Panc1 (cell line): ENCODE measurements at regions not wholly inside any gene's neighbourhood (a gene's known extent, or its start where the extent isn't known, plus 50 kb on each side); places are given as distances from the start of the nearest gene placed in this dataset.
A peak's percentile ranks its signal among the peaks of the same experiment; 100 is the strongest.

Experiments used
- ATAC-seq: fragments of 200-7000 bp; cut with Tn5 transposase; 2 replicates; pipeline ENCODE4 v1.9.1; 2020; ENCODE audit warnings: mild to moderate bottlenecking, moderate library complexity
- BruUV-seq: library from RNA; stranded (reverse); fragments of 400-500 nt; replicated peaks from 2 replicates; lab custom pipeline; 2021; lab: Mats Ljungman, UMichigan
- CTCF ChIA-PET: fragments of 300-600 bp; sonication (Branson Sonifier 250); formaldehyde crosslinking; loops from one replicate; lab custom pipeline; 2022; ENCODE audit warnings: antibody characterized with exemption; lab: Charles Lee
- POLR2A ChIA-PET: fragments of 300-600 bp; sonication (Branson Sonifier 250); formaldehyde crosslinking; loops from one replicate; lab custom pipeline; 2022; ENCODE audit warnings: antibody characterized with exemption; lab: Charles Lee
- DNase-seq: peaks from one replicate; pipeline ENCODE4 v3.0.0-alpha.2; 2010; ENCODE audit warnings: low read depth, low spot score
- H3K27ac ChIP-seq: 2 replicates; pipeline ENCODE4 v1.5.1; 2011; ENCODE audit warnings: mild to moderate bottlenecking, low read length, inconsistent platforms
- H3K27me3 ChIP-seq: fragments of 200-500 bp; sonication (Bioruptor generic); 2 replicates; pipeline ENCODE4 v1.6.0; 2014; ENCODE audit warnings: low read length, inconsistent platforms; ENCODE audit not compliant: control insufficient read depth, insufficient read depth
- H3K36me3 ChIP-seq: fragments of 200-500 bp; sonication (Bioruptor generic); 2 replicates; pipeline ENCODE4 v1.5.1; 2014; ENCODE audit warnings: inconsistent platforms, mild to moderate bottlenecking, low read length, moderate library complexity; ENCODE audit not compliant: control insufficient read depth, insufficient read depth
- H3K4me1 ChIP-seq: 2 replicates; pipeline ENCODE4 v1.5.1; 2011; ENCODE audit warnings: inconsistent platforms, mild to moderate bottlenecking, low read length, moderate library complexity; ENCODE audit not compliant: control insufficient read depth, insufficient read depth
- H3K4me3 ChIP-seq, 2 experiments: 2 replicates each; pipeline ENCODE4 v1.5.1; 2011 to 2012; ENCODE audit warnings: low read depth in 2 of 2, low read length in 2 of 2, mild to moderate bottlenecking in 2 of 2, inconsistent platforms in 1 of 2, moderate library complexity in 1 of 2
- H3K9me3 ChIP-seq: fragments of 200-500 bp; sonication (Bioruptor generic); 2 replicates; pipeline ENCODE4 v1.5.1; 2014; ENCODE audit warnings: low read depth, mild to moderate bottlenecking, inconsistent platforms, low read length, moderate library complexity; ENCODE audit not compliant: control insufficient read depth, insufficient read depth
- CTCF ChIP-seq: fragments of 450-650 bp; IDR thresholded peaks from 2 replicates; pipeline ENCODE4 v1.5.1; 2017; ENCODE audit warnings: mild to moderate bottlenecking
- POLR2AphosphoS5 ChIP-seq: IDR thresholded peaks from 2 replicates; pipeline ENCODE4 v1.6.1; 2012; ENCODE audit warnings: mild to moderate bottlenecking, low read depth, low read length, moderate library complexity
- SIN3A ChIP-seq: IDR thresholded peaks from 2 replicates; pipeline ENCODE4 v1.6.1; 2012; ENCODE audit warnings: low read depth, mild to moderate bottlenecking, low read length, moderate library complexity, borderline replicate concordance; ENCODE audit not compliant: insufficient read depth
- TCF7L2 ChIP-seq: IDR thresholded peaks from 2 replicates; pipeline ENCODE4 v1.6.1; 2011; ENCODE audit warnings: mild to moderate bottlenecking, low read depth, low read length, inconsistent platforms
- in situ Hi-C: cut with HindIII; loops from 2 replicates; pipeline ENCODE4 v1.10.0; 2016; ENCODE audit warnings: low sequenced_read_pairs, low pct_unique_long_range_greater_than_20kb
- intact Hi-C: fragments of 100-400 bp; cut with micrococcal nuclease; formaldehyde crosslinking; loops from one replicate; pipeline ENCODE4 v1.10.0; 2022; ENCODE audit not compliant: unreplicated experiment
- TF ChIP-seq, protein P1 (sequence below), 2 experiments: IDR thresholded peaks; 2 replicates each; pipeline ENCODE4 v1.6.1; 2011 to 2012; ENCODE audit warnings: low read depth in 2 of 2, control low read depth in 1 of 2, low read length in 1 of 2, mild to moderate bottlenecking in 1 of 2, moderate library complexity in 1 of 2; ENCODE audit not compliant: insufficient read depth in 1 of 2

DNA sequence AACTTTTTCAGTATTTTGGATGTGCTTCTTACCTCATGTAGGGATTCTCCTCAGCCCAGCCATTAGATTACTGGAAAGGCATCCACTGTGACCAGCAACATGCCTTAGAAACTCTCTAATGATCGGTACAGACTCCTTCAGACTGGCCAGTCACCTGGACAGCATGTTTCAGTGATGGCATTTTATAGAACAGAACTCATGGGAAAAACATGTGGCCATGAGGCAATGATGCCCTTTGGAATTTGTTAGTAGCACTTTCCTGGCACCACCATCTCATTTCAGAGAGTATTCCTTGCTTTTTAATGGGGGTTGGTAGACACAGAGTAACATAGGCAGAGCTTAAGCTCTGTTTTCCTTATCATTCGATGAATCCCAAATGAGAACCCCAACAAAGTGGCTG is 72.1 kb upstream of the FAM98A start:
- DNase-seq, result no peak
- H3K27me3 ChIP-seq, result 0 out of 2 replicates have a peak, but pooled peaks cover 2% of the 10 kb centered on the region
- no TSS peak for BruUV-seq
- no peaks in the 10 kb centered on the region for H3K4me1 ChIP-seq
- H3K4me3 ChIP-seq, result no peak overlapping the region
- intact Hi-C loops (loop anchor here (10.0 kb wide), 2 partner anchors 394 to 1744 kb away; no protein-coding TSS in a partner anchor), in situ Hi-C loops (no loop called here)
- ChIA-PET CTCF (no interaction called here), POLR2A (no interaction called here)
- no peaks in the 10 kb centered on the region for H3K9me3 ChIP-seq
- H3K36me3 ChIP-seq, result no peaks in the 10 kb centered on the region
- ATAC-seq, result no peak
- TF ChIP-seq TCF7L2 (no peak), CTCF (no peak), SIN3A (no peak), POLR2AphosphoS5 (no peak)
- TF ChIP-seq, protein P1, sequence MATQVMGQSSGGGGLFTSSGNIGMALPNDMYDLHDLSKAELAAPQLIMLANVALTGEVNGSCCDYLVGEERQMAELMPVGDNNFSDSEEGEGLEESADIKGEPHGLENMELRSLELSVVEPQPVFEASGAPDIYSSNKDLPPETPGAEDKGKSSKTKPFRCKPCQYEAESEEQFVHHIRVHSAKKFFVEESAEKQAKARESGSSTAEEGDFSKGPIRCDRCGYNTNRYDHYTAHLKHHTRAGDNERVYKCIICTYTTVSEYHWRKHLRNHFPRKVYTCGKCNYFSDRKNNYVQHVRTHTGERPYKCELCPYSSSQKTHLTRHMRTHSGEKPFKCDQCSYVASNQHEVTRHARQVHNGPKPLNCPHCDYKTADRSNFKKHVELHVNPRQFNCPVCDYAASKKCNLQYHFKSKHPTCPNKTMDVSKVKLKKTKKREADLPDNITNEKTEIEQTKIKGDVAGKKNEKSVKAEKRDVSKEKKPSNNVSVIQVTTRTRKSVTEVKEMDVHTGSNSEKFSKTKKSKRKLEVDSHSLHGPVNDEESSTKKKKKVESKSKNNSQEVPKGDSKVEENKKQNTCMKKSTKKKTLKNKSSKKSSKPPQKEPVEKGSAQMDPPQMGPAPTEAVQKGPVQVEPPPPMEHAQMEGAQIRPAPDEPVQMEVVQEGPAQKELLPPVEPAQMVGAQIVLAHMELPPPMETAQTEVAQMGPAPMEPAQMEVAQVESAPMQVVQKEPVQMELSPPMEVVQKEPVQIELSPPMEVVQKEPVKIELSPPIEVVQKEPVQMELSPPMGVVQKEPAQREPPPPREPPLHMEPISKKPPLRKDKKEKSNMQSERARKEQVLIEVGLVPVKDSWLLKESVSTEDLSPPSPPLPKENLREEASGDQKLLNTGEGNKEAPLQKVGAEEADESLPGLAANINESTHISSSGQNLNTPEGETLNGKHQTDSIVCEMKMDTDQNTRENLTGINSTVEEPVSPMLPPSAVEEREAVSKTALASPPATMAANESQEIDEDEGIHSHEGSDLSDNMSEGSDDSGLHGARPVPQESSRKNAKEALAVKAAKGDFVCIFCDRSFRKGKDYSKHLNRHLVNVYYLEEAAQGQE (IDR thresholded peaks at IDR 0.05; ENCODE audit: insufficient read depth in 1 of 2, low read depth in 2 of 2, low read length in 1 of 2), result no peak
- H3K27ac ChIP-seq, result no peak overlapping the region

DNA sequence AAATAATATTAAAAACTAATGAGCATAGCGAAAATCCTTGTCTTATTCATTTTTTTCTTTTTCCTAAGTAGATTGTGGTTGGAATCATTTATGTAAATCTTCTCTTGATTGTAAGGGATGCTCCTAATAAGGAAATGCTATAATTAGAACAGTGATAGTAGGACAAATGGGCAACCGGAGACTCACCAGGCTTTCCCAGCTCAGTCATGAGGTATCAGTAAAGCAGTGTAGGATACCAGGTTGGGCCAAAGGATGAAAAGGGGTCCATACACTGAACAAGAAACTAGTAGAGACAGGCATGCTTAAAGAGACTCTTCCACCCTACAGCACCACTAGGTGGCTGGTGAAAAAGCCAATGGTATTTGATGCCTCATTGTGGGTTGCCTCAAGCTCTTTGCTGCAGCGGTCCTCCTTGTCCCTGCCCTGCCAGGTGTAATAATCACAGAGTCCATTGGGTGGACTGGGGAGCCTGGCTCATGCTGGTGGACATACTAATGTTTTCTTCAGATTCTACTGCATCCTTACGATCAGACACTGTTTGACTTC is 71.4 kb upstream of the FAM98A start:
- Histone ChIP-seq H3K27ac (no peak overlapping the region), H3K4me1 (no peaks in the 10 kb centered on the region), H3K36me3 (no peaks in the 10 kb centered on the region), H3K4me3 (no peak overlapping the region), H3K9me3 (no peaks in the 10 kb centered on the region), H3K27me3 (no peaks in the 10 kb centered on the region)
- ChIA-PET POLR2A (no interaction called here), CTCF (no interaction called here)
- TF ChIP-seq SIN3A (no peak), CTCF (peak; percentile 28; the same call in 1 of the 2 replicates)
- ATAC-seq (no peak), DNase-seq (no peak)
- no TSS peak for BruUV-seq
- intact Hi-C loops (loop anchor here (10.0 kb wide), 2 partner anchors 394 to 1744 kb away; no protein-coding TSS in a partner anchor), in situ Hi-C loops (no loop called here)
